NCI-H1417 (cell line): ENCODE measurements at regions not wholly inside any gene's neighbourhood (a gene's known extent, or its start where the extent isn't known, plus 50 kb on each side); places are given as distances from the start of the nearest gene placed in this dataset.
"Not testable (repeated sequence)": the region's sequence is repeated elsewhere in the genome, so short reads cannot be mapped to it uniquely, and the experiment has no call there.

Experiments
- DNase-seq, 3 experiments: peaks; one replicate each; lab custom pipeline; 2025; lab: John Stamatoyannopoulos, UW

GRCh38 chr7:13708670-13709069 lies 280.8 kb downstream of the ETV1 start:
- DNase-seq, result no peak

- DNase-seq, result no peak
Observed at GRCh38 chr7:13713092-13713491, 276.4 kb downstream of the ETV1 start.

GRCh38 chr7:13715534-13715933 lies 273.9 kb downstream of the ETV1 start:
- DNase-seq, result no peak

- DNase-seq, result no peak
Observed at GRCh38 chr7:13717031-13717430, 272.4 kb downstream of the ETV1 start.

- DNase-seq, result peak in 1 of 3 experiments; percentile 44
Observed at GRCh38 chr7:13724191-13724976, 265.1 kb downstream of the ETV1 start.

- DNase-seq, result peak in 2 of 3 experiments; percentile 27 to 59
Observed at GRCh38 chr7:13724977-13725566, 264.4 kb downstream of the ETV1 start.

GRCh38 chr7:13725591-13725990 lies 263.9 kb downstream of the ETV1 start:
- peak in 1 of 3 experiments; percentile 41 for DNase-seq

GRCh38 chr7:13727279-13727678 lies 262.2 kb downstream of the ETV1 start:
- DNase-seq, result no peak

GRCh38 chr7:13727751-13728150 lies 261.7 kb downstream of the ETV1 start:
- DNase-seq, result no peak

- DNase-seq, result not testable (repeated sequence)
Observed at GRCh38 chr7:13728430-13728829, 261.0 kb downstream of the ETV1 start.

GRCh38 chr7:13731643-13732042 lies 257.8 kb downstream of the ETV1 start:
- no peak for DNase-seq

- DNase-seq, result no peak
Observed at GRCh38 chr7:13737563-13737962, 251.9 kb downstream of the ETV1 start.

- DNase-seq, result no peak
Observed at GRCh38 chr7:13742126-13742525, 247.3 kb downstream of the ETV1 start.

GRCh38 chr7:13742811-13743210 lies 246.7 kb downstream of the ETV1 start:
- peak; percentile 36 to 80 (median 38) for DNase-seq

- no peak for DNase-seq
Observed at GRCh38 chr7:13743226-13743625, 246.2 kb downstream of the ETV1 start.

- peak in 1 of 3 experiments; percentile 64 for DNase-seq
Observed at GRCh38 chr7:13745530-13745929, 243.9 kb downstream of the ETV1 start.

GRCh38 chr7:13748998-13749397 lies 240.5 kb downstream of the ETV1 start:
- peak in 2 of 3 experiments; percentile 46 to 72 for DNase-seq

- DNase-seq, result no peak
Observed at GRCh38 chr7:13749636-13750035, 239.8 kb downstream of the ETV1 start.

- no peak for DNase-seq
Observed at GRCh38 chr7:13751766-13752165, 237.7 kb downstream of the ETV1 start.

GRCh38 chr7:13757841-13758240 lies 231.6 kb downstream of the ETV1 start:
- no peak for DNase-seq

GRCh38 chr7:13765853-13766252 lies 223.6 kb downstream of the ETV1 start:
- not testable (repeated sequence) for DNase-seq

GRCh38 chr7:13770305-13770704 lies 219.2 kb downstream of the ETV1 start:
- DNase-seq, result peak in 1 of 3 experiments; percentile 17

GRCh38 chr7:13774976-13775375 lies 214.5 kb downstream of the ETV1 start:
- DNase-seq, result no peak

GRCh38 chr7:13777242-13777641 lies 212.2 kb downstream of the ETV1 start:
- DNase-seq, result no peak
